Endothelial cell of umbilical vein (primary cell): ENCODE measurements at regions not wholly inside any gene's neighbourhood (a gene's known extent, or its start where the extent isn't known, plus 50 kb on each side); places are given as distances from the start of the nearest gene placed in this dataset.

Experiments
- CTCF ChIP-seq, 2 donors: IDR thresholded peaks; 1 replicate in 1 of 2; 2 replicates in 1 of 2; pipeline ENCODE4 v1.5.1; 2011; ENCODE audit warnings: low read length in 2 of 2, mild to moderate bottlenecking in 2 of 2, moderate library complexity in 2 of 2, control low read depth in 1 of 2, inconsistent platforms in 1 of 2, low read depth in 1 of 2; ENCODE audit not compliant: insufficient read depth in 1 of 2; ENCODE audit errors: extremely low read depth in 1 of 2
- GATA2 ChIP-seq: IDR thresholded peaks from 2 replicates; pipeline ENCODE4 v1.7.0; 2011; ENCODE audit warnings: low read depth, mild to moderate bottlenecking, moderate library complexity, mixed read lengths, low read length; ENCODE audit not compliant: insufficient read length, insufficient read depth
- MAX ChIP-seq: IDR thresholded peaks from 2 replicates; pipeline ENCODE4 v1.6.1; 2011; ENCODE audit not compliant: insufficient read depth, insufficient read length
- POLR2A ChIP-seq: IDR thresholded peaks from 2 replicates; pipeline ENCODE4 v1.6.1; 2012; ENCODE audit warnings: low read depth, mild to moderate bottlenecking, control low read depth, low read length
- POLR2AphosphoS5 ChIP-seq: IDR thresholded peaks from 2 replicates; pipeline ENCODE4 v1.6.1; 2012; ENCODE audit warnings: low read depth, mild to moderate bottlenecking, control low read depth, low read length, moderate library complexity; ENCODE audit not compliant: insufficient read depth

- TF ChIP-seq CTCF (IDR thresholded peaks at IDR 0.05; ENCODE audit: extremely low read depth in 1 of 2, insufficient read depth in 1 of 2, low read depth in 1 of 2, low read length in 2 of 2) (no peak), MAX (no peak), POLR2AphosphoS5 (no peak), POLR2A (no peak), GATA2 (no peak)
Measured at GRCh38 chr20:60870040-60870439, 382.0 kb upstream of the CDH4 start.
